Lung (tissue), 12 donors: ENCODE measurements at regions not wholly inside any gene's neighbourhood (a gene's known extent, or its start where the extent isn't known, plus 50 kb on each side); places are given as distances from the start of the nearest gene placed in this dataset. TPM values are rescaled to one million over a fixed set of nuclear protein-coding genes. Genes with fewer than 3 reads are reported as not detected.

Source experiments
- ATAC-seq: fragments of 200-7000 bp; cut with Tn5 transposase; one replicate; pipeline ENCODE4 v1.9.1; 2020; ENCODE audit warnings: moderate number of reproducible peaks; ENCODE audit not compliant: insufficient read depth, low FRiP score
- DNase-seq, 3 donors: peaks; one replicate each; pipeline ENCODE4 v3.0.0-alpha.2; 2013 to 2017
- H3K27ac ChIP-seq, 2 donors: one replicate each; pipeline ENCODE4 v1.5.1; 2013; ENCODE audit warnings: mild to moderate bottlenecking in 2 of 2, moderate library complexity in 2 of 2, control low read depth in 1 of 2, inconsistent platforms in 1 of 2, low read depth in 1 of 2, low read length in 1 of 2
- H3K27me3 ChIP-seq, 3 donors: one replicate each; pipeline ENCODE4 v1.5.1; 2013; ENCODE audit warnings: low read length in 2 of 3; ENCODE audit not compliant: control insufficient read depth in 3 of 3, insufficient read depth in 3 of 3
- H3K36me3 ChIP-seq, 4 donors: one replicate each; pipeline ENCODE4 v1.5.1; 2013; ENCODE audit warnings: low read length in 4 of 4, mild to moderate bottlenecking in 1 of 4, moderate library complexity in 1 of 4; ENCODE audit not compliant: control insufficient read depth in 4 of 4, insufficient read depth in 4 of 4
- H3K4me1 ChIP-seq, 5 donors: one replicate each; pipeline ENCODE4 v1.5.1; 2013; ENCODE audit warnings: low read length in 5 of 5, mild to moderate bottlenecking in 2 of 5, moderate library complexity in 1 of 5; ENCODE audit not compliant: control insufficient read depth in 5 of 5, insufficient read depth in 5 of 5
- H3K4me3 ChIP-seq: one replicate; pipeline ENCODE4 v1.5.1; 2013; ENCODE audit warnings: mild to moderate bottlenecking, control low read depth, moderate library complexity
- H3K9ac ChIP-seq, 2 donors: one replicate each; pipeline ENCODE4 v1.5.1; 2013; ENCODE audit warnings: low read length in 2 of 2, control low read depth in 1 of 2; ENCODE audit not compliant: insufficient read depth in 1 of 2
- H3K9me3 ChIP-seq, 4 donors: one replicate each; pipeline ENCODE4 v1.5.1; 2013; ENCODE audit warnings: low read length in 3 of 4, mild to moderate bottlenecking in 1 of 4, moderate library complexity in 1 of 4; ENCODE audit not compliant: control insufficient read depth in 4 of 4, insufficient read depth in 3 of 4
- CTCF ChIP-seq: IDR thresholded peaks from 2 replicates; pipeline ENCODE4 v1.5.1; 2012; ENCODE audit warnings: mild to moderate bottlenecking; ENCODE audit errors: control extremely low read depth, extremely low read depth
- WGBS, 2 donors: extraction: QIAGEN DNeasy Blood & Tissue Kit; methylation state at CpG; one replicate each; pipeline ENCODE4 v1.1.7; 2013; 5-methylcytosine and 5-hydroxymethylcytosine counted together
- small RNA-seq: library from RNA; depleted of rRNA; stranded (forward); fragments of <200 nt; gene quantifications from one replicate; pipeline ENCODE3, GENCODE V24; 2014; ENCODE audit warnings: low replicate concordance
- donor health status: control.
- donor health status: control.
- donor health status: Bipolar disorder and iron deficiency.
- donor health status: healthy.
- donor health status: DM: yes; HTN: yes; CAD: no.

- WGBS, 2 donors = 83 to 91% methylated on average over 5 of the region's 5 CpGs
- H3K4me1 ChIP-seq = no peaks in the 10 kb centered on the region
- H3K36me3 ChIP-seq = no peaks in the 10 kb centered on the region
- no peak for DNase-seq
- no peak for TF ChIP-seq CTCF
- H3K9me3 ChIP-seq = peaks cover 0 to 4% (median 0%) of the 10 kb centered on the region in 4 donors
- H3K27me3 ChIP-seq = no peaks in the 10 kb centered on the region
- H3K27ac ChIP-seq = no peak overlapping the region
- H3K9ac ChIP-seq = no peak overlapping the region
- H3K4me3 ChIP-seq = no peak overlapping the region
- no peak for ATAC-seq
Observed at GRCh38 chr4:36013206-36013605, 231.1 kb downstream of the ARAP2 start.

Small RNAs in the stretch of these regions (small RNA-seq; reads per million reads assigned to genes)
- not detected for gene AC097535.2
- gene RF01210 = not detected
- gene RNU6-573P = not detected
